NCI-H146 (cell line): ENCODE measurements at regions not wholly inside any gene's neighbourhood (a gene's known extent, or its start where the extent isn't known, plus 50 kb on each side); places are given as distances from the start of the nearest gene placed in this dataset.

Source experiments
- DNase-seq: peaks from one replicate; lab custom pipeline; 2025; lab: John Stamatoyannopoulos, UW

DNA sequence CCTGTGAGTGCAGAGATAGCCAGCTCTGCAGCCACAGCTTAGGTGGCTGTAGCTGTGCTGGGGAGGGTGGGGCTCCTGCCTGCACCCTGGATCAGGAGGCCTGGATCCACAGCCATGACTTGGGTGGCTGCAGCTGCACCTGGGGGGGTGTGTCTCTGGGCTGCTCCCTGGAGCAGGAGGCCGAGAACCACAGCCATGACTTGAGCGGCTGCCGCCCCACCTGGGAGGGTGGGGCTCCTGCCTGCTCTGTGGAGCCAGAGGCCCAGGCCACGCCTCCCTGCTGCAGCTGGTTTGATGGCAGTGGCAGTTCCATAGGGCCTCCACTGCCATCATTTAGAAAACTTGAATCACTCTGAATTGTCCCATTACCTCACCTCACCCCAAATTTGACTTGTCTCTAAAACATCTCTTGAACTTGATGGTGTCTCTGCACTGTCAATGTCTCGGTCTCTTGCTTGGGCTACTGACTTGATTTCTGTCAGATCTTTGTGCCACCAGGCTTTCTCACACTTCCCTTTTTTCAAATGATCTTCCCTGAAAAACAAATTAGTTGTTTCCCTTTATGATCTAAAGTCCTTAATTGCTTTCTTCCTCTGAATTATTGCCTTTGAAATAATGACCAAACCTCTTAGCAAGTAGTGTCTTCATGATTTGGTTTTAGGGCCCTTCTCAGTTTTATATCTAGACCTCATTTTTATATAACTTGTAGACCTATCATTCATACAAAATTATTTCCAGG, 313.2 kb upstream of the MME start:
- no peak for DNase-seq

DNA sequence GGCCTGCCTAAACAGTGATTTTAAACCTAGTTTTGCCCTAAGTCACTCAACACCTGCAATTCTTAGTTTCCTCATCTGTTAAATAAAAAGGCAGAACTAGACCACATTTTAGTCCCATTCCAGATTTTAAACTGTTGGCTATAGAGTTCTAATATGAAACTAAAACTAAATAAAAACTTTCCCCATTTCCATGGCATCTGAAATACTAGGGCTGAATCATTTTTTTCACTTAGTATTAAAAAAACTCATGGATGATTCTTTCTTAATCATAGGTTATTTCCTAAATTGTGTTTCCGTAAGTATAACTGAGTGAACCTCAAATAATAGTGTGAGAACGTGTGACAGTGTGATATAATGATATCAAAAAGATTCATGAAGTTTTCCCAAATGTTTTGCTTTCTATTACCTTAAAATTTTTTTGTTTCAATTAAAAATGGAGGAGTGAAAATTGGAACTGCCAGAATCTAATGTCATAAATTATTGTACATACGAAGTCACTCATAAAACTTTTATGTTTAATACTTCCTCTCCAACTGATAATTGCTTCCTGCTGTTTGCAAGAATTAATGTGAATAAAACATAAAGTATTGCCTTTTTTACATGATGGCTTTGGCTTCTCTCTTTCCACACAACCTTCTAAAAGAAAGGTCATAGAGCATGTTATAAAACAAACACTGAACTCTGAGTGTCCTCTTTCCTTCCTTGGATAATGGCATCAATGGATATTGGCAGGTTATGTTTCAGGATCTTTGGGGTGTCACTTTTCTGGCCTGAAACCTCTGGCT, 315.1 kb upstream of the MME start:
- no peak for DNase-seq

DNA sequence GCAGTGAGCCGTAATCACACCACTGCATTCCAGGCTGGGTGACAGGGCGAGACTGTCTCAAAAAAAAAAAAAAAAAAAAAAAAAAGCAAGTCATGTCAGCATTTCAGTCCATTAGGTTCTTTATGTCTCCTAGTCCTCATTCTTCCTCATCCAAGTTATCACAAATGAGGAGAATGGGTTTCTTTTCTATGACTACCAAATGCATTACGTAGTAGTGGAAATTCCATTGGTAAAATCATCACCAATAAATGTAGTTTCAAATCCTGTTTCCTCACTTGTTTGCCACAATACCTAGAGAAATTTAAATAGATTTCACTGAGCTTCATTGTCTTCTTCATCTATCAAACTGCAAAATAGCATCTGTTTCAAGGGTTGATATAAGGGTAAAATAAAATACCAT, 317.6 kb upstream of the MME start:
- no peak for DNase-seq

DNA sequence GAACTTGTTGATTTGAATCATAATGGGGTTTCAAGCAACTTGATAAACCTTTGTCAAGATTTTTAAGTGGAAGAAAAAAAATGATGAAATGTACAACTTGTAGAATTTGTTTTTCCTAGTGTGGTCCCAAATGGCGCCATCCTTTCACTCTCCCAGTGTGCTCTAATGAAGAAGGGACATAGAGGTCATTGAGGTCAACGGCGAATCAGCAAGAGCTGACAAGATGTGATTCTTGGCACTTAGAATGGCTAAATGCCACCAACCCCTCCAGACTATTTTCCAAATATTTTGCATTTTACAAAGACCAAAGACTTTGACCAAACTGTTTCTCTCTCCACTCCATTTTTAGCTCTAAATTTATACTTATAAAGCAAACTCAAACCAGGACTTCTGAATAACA, 320.2 kb upstream of the MME start:
- DNase-seq: no peak

DNA sequence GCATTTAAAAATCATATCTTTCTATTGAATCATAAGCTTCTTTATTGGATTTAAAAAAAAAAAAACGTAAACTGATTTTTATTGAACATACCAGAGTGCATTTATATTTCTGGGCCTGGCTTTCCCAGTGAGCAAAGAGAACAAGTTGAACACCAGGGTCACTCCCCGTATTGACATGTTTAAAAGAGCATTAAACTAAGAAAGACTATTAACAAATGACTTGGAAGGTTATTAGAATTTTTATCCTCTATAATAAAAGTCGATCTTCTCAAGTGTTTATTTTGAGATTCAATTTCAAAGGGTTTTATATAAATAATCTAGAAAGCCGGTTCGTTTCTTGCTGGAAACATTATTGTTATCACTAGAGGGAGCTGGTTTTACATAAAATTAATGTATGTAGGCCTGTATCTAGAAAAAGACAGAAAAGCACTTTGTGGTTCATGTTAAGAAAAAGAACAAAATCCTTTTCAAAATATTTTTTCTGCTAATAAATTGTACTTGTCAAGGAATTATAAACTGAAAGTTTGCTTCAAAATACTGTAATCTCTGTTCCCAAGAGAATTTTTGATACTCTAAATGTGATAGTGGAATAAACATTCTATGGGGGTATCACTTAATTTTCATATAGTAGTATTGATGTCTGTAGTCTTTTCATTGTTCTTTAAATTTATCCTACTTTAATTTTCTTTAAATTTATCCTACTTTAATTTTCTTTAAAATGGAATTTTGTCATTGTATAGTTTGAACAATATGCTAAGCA, 321.8 kb upstream of the MME start:
- peak; percentile 58 for DNase-seq

DNA sequence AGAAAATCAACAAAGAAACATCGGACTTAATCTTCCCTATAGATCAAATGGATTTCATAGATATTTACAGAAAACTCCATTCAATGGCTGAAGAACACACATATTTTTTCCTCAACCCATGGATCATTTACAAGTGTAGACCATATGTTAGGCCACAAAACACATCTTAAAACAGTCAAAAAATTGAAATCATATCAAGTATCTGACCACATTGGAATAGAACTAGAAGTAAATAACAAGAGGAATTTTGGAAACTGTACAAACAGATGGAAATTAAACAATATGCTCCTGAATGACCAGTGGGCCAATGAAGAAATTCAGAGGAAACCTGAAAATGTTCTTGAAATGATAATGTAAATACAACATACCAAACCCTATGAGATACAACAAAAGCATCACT, 323.1 kb upstream of the GPR149 start:
- DNase-seq: no peak

DNA sequence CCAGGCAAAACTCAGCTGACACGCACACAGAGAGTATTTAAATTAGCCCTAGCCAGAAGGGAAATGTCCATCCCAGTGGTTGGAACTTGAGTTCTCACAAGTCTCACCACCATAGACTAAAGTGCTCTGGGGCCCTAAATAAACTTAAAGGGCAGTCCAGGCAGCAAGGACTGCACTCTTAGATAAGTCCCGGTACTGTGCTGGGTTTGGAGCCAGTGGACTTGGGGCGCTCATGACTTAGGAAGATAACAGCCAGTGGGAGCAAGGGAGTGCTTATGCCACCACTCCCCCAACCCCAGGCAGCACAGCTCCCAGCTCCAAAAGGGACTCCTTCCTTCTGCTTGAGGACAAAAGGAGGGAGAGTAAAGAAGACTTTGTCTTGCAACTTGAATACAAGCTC, 319.5 kb upstream of the GPR149 start:
- DNase-seq: no peak

DNA sequence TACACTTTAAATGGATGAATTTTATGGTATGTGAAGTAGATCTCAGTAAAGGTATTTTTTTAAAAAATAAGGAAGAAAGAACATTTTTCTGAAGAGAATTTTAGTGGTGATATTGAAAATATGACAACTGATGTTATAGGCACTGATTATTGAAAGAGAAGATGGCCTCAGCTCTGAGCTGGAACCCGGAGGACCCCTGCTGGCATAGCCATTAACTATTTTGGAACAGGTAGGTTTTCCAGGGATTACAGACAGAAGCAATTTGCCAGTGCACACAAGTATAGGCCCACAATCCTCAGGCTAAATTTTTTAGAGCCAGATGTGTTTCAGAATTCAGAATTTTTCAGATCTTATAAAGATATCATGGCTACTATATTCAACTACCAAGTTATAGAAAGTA, 315.9 kb upstream of the GPR149 start:
- no peak for DNase-seq

DNA sequence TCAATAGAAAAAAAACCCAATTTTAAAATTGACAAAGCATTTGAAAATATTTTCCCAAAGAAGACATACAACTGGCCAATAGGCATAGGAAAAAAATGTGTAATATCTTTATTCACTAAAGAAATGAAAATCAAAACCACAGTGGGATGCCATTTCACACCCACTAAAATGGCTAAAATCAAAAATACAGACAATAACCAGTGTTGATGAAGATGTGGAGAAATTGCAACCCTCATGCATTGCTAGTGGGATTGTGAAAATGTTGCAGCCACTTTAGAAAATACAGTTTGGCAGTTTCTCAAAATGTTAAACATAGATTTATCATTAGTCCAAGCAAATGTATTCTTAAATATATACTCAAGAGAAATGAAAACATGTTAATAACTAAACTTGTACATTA, 315.1 kb upstream of the GPR149 start:
- no peak for DNase-seq

DNA sequence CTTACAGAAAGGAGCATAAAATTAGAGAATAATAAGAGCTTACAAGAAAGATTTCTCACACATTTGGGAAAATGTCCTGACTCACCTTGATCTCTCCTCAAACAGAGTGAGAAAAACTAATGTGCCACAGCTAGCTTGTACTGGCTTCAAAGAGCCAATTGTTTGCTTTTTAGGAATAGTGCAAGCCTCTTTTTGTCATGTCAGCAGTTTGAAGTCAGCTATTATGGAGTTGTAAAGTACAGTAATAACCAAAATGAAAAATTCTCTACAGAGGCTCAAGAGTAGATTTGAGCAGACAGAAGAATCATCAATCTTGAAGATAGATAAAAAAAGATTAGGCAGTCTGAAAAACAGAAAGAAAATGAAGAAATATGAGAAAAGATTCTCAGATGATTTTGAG, 313.4 kb upstream of the GPR149 start:
- no peak for DNase-seq

DNA sequence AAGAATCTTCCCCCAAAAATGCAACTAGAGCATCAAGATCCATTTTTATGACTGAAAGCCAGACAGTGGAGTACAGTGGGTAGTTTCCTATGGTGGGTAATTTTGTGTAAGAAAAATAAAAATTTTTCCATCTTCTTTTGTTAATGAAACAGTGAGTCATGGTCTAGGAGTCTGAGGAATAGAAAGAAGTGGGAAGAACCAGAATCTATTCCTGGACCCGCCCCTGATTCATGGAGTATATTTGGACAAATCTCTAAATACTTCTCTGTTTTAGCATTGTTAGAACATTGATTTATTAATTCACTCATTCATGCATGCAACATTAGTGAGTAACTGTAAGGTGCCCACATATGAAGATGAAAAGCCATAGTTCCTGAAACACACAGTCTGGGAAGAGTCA, 304.5 kb upstream of the GPR149 start:
- no peak for DNase-seq

DNA sequence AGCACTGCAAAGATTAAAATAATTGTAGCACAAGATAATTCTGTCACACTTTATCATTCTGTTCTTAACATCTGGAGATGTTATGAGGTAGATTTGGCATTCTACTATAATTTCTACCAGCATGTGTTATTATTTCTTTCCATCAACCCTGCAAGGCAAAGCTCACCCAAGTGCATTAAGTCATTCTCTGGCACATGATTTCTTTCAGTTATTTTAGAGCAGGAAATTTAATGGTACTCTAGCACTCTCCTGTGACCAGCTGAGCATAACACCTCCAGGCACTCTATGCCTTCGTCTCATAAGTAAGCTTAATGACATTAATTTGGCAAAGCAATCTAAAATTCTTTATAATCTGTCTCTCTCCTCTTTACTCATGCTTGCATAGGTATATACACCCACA, 300.2 kb upstream of the GPR149 start:
- no peak for DNase-seq

DNA sequence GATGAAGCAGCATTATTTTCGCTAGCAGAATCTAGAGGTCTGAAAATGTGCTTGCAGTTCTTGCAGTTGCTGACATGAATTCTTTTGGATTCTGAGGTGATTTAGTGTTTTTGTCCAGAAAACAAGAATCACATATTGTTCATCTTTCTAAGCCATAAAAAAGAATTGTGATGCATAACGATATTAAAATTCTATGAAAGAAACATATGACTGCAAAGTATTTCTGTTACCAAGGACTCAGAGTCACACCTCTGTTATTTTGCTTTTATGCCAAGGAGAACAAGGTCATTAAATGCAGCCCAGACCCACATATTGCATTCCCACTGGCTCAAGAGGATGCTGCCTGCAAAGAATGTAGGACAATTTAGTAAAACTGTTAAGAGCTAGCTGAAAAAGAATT, 299.8 kb upstream of the GPR149 start:
- no peak for DNase-seq

DNA sequence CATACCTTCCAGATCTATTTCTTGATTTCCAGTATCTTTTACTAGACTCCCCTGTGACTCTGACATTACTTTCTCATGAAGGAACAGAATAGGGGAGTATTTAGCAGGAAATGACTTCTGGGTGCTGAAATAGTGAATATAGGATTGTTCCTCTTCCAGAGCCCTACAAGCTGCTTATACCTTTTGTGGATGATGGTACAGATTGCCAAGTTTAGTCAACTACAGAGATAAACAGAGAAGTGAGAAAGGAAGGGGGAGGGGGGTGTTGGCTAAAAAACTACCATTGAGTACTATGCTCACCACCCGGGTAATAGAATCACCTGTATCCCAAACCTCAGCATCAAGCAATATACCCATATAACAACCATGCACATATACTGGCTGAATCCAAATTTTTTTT, 298.3 kb upstream of the GPR149 start:
- DNase-seq: no peak

DNA sequence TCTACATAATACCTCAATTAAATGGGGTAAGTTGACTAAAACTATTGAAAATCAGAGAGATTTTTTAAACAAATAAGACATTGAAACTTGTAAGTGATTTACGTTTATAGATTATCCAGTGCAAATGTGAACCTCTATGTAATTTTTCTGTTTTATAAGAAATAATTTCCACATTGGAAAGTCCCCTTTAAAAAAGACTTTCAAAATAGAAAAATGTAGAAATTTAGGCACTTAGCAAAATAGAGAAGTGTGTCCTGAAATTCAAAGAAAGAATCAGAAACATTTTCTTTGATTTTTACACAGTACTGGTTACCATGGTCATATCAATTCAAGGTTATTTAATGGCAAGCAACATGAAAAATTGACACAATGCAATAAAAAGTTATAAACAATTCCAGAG, 290.9 kb upstream of the GPR149 start:
- no peak for DNase-seq

DNA sequence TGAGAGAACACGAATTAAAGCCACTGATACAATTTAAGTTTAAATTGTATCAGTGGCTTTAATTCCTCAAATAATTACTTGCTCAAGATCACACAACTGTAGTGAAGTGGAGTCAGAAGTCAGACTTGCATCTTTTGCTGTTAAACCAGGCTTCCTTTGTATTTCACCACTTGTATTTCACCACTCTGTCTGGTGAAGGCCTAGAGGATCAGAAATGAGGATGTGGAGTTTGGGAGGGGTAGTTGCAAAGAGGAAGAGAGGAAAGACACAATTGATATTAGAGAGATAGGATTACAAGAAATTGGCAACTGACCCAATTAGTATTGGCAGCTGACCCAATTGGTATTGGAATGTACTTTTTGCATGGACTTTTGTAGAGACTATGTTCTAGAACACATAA, 288.1 kb upstream of the GPR149 start:
- DNase-seq: no peak

DNA sequence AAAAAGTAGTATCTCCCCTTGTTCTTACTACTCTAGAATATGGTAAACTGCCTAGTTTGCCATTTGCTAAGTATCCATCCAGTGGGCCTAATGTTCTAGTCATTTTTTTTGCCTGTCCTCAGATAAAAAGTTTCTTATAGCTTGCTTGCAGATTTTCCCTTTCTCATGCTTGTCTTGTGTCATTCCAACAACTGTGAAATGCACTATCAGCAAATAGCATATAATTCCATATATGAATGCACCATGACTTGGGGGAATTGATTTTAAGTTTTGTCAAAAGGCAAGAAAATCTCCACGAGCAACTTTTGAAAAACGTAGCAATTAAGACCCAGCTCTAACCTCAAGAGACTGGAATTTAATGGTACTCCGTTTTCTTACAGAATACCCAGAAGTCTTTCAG, 286.2 kb upstream of the GPR149 start:
- DNase-seq: no peak

DNA sequence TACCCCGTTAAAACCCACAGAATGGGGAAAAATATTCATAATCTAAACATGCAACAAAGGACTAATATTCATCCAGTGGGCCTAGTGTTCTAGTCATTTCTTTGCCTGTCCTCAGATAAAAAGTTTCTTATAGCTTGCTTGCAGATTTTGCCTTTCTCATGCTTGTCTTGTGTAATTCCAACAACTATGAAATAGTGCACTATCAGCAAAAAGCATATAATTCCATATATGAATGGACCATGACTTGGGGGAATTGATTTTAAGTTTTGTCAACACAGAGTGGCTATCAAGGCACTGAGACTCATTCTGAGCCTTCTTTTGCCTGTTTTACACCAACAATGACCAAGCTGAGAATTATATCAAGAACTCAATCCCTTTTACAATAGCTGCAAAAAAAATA, 278.6 kb upstream of the GPR149 start:
- no peak for DNase-seq

DNA sequence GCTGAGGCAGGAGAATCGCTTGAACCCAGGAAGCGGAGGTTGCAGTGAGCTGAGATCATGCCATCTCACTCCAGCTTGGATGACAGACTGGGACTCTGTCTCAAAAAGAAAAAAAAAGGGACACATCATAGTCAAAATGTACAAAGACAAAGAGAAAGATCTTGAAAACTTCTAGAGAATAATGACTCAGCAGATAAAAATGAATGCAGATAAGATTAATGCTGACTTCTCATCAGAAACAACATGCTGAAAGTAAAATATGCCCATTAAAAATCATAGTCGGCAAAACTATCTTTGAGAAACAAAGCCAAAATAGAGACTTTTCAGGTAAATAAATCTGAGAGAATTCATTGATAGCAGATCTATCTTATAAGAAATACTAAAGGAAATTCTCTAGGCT, 271.1 kb upstream of the GPR149 start:
- DNase-seq: no peak

DNA sequence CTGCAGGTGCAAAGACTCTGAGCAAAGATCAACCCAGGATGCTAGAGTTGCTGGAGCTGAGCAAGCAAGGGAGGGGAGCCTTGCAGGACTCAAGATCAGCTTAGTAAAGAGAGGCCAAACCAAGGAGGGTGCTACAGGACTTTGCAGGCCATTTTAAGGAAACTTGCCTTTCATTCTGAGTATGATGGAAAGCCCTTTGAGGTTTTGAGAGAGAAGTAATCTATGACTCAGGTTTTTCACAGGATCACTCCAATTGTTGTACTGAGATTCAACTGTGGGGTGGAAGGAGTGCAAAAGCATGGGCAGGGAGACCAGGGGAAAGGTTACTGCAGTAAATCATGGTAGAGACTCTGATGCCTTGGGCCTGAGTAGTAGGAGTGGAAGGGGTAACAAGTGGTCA, 260.4 kb upstream of the GPR149 start:
- no peak for DNase-seq

DNA sequence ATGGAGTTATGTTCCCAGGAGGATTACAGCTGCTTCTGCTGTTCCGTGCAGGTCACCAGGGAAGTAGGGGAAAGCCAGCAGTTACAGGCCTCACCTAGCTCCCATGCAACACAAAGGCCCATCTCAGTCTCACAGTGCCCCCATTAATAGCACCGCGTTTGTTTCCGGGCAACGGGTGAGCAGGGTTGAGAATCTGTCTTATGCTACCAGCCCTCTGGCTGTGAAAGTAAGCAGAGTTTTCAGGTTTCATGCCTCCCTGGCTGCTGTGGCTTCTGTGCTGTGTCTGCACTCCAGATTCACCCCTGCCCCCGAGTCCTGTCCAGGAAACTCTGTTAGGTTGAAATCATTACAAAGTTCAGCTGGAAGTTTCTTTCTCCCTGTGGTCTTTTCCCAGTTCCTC, 254.4 kb upstream of the GPR149 start:
- DNase-seq: no peak

DNA sequence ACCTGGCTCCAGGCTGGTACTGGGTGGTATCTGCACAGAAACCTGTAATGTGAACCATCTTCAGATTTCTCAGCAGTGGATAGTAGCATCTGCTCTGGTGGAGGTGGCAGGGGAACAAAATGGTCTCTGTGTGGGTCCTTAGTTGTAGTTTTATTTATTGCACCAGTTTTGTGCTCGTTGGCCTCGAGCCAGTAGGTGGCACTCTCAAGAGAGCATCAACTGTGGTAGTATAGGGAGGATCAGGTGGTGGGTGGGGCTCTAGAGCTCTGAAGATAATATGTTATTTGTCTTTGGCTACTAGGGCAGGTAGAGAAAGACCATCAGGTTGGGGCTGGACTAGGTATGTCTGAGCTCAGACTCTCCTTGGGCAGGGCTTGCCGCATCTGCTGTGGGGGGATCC, 254.0 kb upstream of the GPR149 start:
- DNase-seq: peak; percentile 15

DNA sequence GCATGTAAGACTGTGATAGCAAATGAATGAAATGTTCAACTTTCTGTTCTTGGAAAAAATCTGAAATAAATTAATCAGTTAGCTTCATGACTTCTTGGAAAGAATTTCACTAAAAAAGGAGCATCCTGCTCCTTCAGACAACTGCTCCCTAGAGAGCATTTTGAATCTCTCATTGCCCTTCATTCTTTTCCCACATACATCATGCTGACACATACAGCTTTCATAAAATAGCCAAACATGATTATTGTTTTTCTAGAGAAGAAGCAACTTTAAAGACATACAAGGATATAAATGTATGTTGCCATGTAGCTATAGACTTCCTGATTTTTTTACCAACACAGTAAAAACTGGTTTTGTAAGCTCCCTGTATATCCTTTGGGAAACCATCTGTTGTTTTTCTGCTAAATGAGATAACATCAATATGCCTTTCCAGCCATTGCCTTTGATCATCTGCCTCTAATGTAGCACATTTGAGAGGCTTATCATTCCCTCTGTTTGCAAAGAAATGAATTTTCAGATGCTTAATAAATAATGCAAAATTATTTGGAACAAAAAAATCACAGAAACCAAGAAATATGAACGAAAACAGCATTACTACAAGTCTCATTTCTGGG, 248.2 kb upstream of the GPR149 start:
- no peak for DNase-seq
